GM23338 (cell line): ENCODE measurements at regions not wholly inside any gene's neighbourhood (a gene's known extent, or its start where the extent isn't known, plus 50 kb on each side); places are given as distances from the start of the nearest gene placed in this dataset.

Experiments
- ATAC-seq: fragments of 200-7000 bp; cut with Tn5 transposase; 3 replicates; pipeline ENCODE4 v1.9.1; 2020
- DNase-seq: peaks from one replicate; pipeline ENCODE4 v3.0.0-alpha.2; 2015; ENCODE audit warnings: low spot score
- H2AFZ ChIP-seq: fragments of 200-600 bp; sonication (generic); 2 replicates; pipeline ENCODE4 v1.8.0; 2016; ENCODE audit warnings: antibody characterized with exemption, mild to moderate bottlenecking, moderate library complexity
- H3F3A ChIP-seq: fragments of 200-600 bp; sonication (generic); replicated peaks from 2 replicates; pipeline ENCODE4 v1.8.0; 2017; ENCODE audit warnings: antibody characterized with exemption, mixed run types, low read depth
- H3K27ac ChIP-seq: fragments of 200-600 bp; sonication (generic); 2 replicates; pipeline ENCODE4 v1.6.1; 2016; ENCODE audit warnings: low read depth
- H3K27me3 ChIP-seq: fragments of 200-600 bp; sonication (generic); 2 replicates; pipeline ENCODE4 v1.8.0; 2016; ENCODE audit warnings: mild to moderate bottlenecking, mixed run types, moderate library complexity; ENCODE audit not compliant: insufficient read depth
- H3K36me3 ChIP-seq: fragments of 200-600 bp; sonication (generic); 2 replicates; pipeline ENCODE4 v1.8.0; 2016; ENCODE audit warnings: mild to moderate bottlenecking; ENCODE audit not compliant: insufficient read depth
- H3K4me1 ChIP-seq: fragments of 200-600 bp; sonication (generic); 2 replicates; pipeline ENCODE4 v1.8.0; 2016; ENCODE audit warnings: mild to moderate bottlenecking, moderate library complexity; ENCODE audit not compliant: insufficient read depth
- H3K4me2 ChIP-seq: fragments of 200-600 bp; sonication (generic); 2 replicates; pipeline ENCODE4 v1.7.1; 2017; ENCODE audit warnings: mixed run types
- H3K4me3 ChIP-seq: fragments of 200-600 bp; sonication (generic); 2 replicates; pipeline ENCODE4 v1.6.1; 2016; ENCODE audit warnings: mixed run types
- H3K79me2 ChIP-seq: fragments of 200-600 bp; sonication (generic); replicated peaks from 2 replicates; pipeline ENCODE4 v1.8.0; 2017; ENCODE audit warnings: mild to moderate bottlenecking; ENCODE audit not compliant: insufficient read depth
- H3K9me2 ChIP-seq: fragments of 200-600 bp; sonication (generic); 2 replicates; pipeline ENCODE4 v1.8.0; 2017; ENCODE audit not compliant: insufficient read depth
- H4K20me1 ChIP-seq: fragments of 200-600 bp; sonication (generic); replicated peaks from 2 replicates; pipeline ENCODE4 v1.8.0; 2017; ENCODE audit warnings: mild to moderate bottlenecking; ENCODE audit not compliant: insufficient read depth
- H3K27ac Mint-ChIP-seq: 2 replicates; pipeline ENCODE4 v1.8.0; 2020; ENCODE audit warnings: inconsistent platforms, mild to moderate bottlenecking, moderate library complexity, mixed read lengths
- H3K27me3 Mint-ChIP-seq: 3 replicates; pipeline ENCODE4 v1.8.0; 2022; ENCODE audit warnings: low read depth, mild to moderate bottlenecking, moderate library complexity, mixed read lengths, inconsistent platforms; ENCODE audit not compliant: insufficient read depth, poor library complexity
- H3K36me3 Mint-ChIP-seq: 3 replicates; pipeline ENCODE4 v1.8.0; 2021; ENCODE audit warnings: low read depth, mild to moderate bottlenecking, inconsistent platforms, moderate library complexity, mixed read lengths
- H3K4me1 Mint-ChIP-seq: 3 replicates; pipeline ENCODE4 v1.8.0; 2020; ENCODE audit warnings: mild to moderate bottlenecking, inconsistent platforms, mixed read lengths
- H3K4me3 Mint-ChIP-seq: 3 replicates; pipeline ENCODE4 v1.8.0; 2021; ENCODE audit warnings: moderate library complexity, mild to moderate bottlenecking, inconsistent platforms, mixed read lengths
- H3K9me3 Mint-ChIP-seq: 3 replicates; pipeline ENCODE4 v1.8.0; 2020; ENCODE audit warnings: moderate library complexity, mild to moderate bottlenecking, inconsistent platforms, mixed read lengths
- CREB1 ChIP-seq: fragments of 250-450 bp; sonication (Bioruptor Pico); IDR thresholded peaks from 2 replicates; pipeline ENCODE4 v1.5.0; 2020; ENCODE audit warnings: low read depth, mild to moderate bottlenecking, moderate library complexity
- EZH2phosphoT487 ChIP-seq: fragments of 200-600 bp; sonication (generic); IDR thresholded peaks from one replicate; pipeline ENCODE4 v1.8.1; 2018; ENCODE audit warnings: antibody characterized with exemption; ENCODE audit not compliant: unreplicated experiment
- JUNB ChIP-seq: IDR thresholded peaks from one replicate; pipeline ENCODE4 v1.6.1; 2016; ENCODE audit warnings: antibody characterized with exemption; ENCODE audit not compliant: unreplicated experiment
- NANOG ChIP-seq: IDR thresholded peaks from 2 replicates; pipeline ENCODE4 v1.6.1; 2016; ENCODE audit warnings: antibody characterized with exemption, borderline replicate concordance
- POLR2AphosphoS5 ChIP-seq: IDR thresholded peaks from 2 replicates; pipeline ENCODE4 v1.6.1; 2016; ENCODE audit warnings: antibody characterized with exemption, low read depth
- STAT1 ChIP-seq: IDR thresholded peaks from one replicate; pipeline ENCODE4 v1.6.1; 2016; ENCODE audit warnings: antibody characterized with exemption; ENCODE audit not compliant: unreplicated experiment
- ZNF114 ChIP-seq: fragments of 250-450 bp; sonication (Bioruptor Pico); IDR thresholded peaks from 2 replicates; pipeline ENCODE4 v1.5.0; 2020; ENCODE audit warnings: mild to moderate bottlenecking, moderate library complexity
- ZNF331 ChIP-seq: fragments of 250-450 bp; sonication (Bioruptor Pico); IDR thresholded peaks from 2 replicates; pipeline ENCODE4 v1.5.0; 2020; ENCODE audit warnings: low read depth, mild to moderate bottlenecking, moderate library complexity
- TF ChIP-seq, protein P1 (sequence below): IDR thresholded peaks from one replicate; pipeline ENCODE4 v1.6.1; 2018; ENCODE audit warnings: antibody characterized with exemption; ENCODE audit not compliant: unreplicated experiment
- TF ChIP-seq, protein P2 (sequence below): fragments of 250-450 bp; sonication (Bioruptor Pico); IDR thresholded peaks from 2 replicates; pipeline ENCODE4 v1.5.0; 2020; ENCODE audit warnings: mild to moderate bottlenecking, moderate library complexity
- TF ChIP-seq, protein P3 (sequence below): IDR thresholded peaks from 2 replicates; pipeline ENCODE4 v1.6.1; 2016; ENCODE audit warnings: antibody characterized with exemption
- TF ChIP-seq, protein P4 (sequence below), 2 experiments: fragments of 200-600 bp in 1 of 2; sonication (generic) in 1 of 2; conservative IDR thresholded peaks; 2 replicates each; pipeline versions ENCODE4 v1.5.1 to v1.6.1; 2016 to 2017; ENCODE audit warnings: antibody characterized with exemption in 2 of 2, low read depth in 2 of 2, mild to moderate bottlenecking in 2 of 2, moderate library complexity in 1 of 2

DNA sequence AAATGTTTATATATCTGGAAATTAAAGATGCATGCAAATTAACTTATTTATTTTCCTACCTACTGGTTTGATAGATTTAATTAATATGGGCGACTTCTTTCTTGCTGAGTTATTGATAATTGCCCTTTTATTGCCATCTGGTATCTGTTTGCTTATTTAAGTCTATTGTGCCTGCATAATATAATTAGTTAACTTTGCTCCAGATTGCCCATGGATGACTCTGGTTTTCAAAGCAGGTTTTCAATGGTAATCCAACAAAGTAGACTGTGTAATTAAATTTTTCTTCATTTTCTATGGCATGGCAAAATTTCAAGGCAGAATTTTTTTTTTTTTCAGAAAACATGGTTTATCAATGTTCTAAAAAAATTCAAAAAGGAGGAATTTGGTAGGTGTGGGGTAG lies 1092.0 kb downstream of the GRIK2 start (continued):
- TF ChIP-seq, protein P1, sequence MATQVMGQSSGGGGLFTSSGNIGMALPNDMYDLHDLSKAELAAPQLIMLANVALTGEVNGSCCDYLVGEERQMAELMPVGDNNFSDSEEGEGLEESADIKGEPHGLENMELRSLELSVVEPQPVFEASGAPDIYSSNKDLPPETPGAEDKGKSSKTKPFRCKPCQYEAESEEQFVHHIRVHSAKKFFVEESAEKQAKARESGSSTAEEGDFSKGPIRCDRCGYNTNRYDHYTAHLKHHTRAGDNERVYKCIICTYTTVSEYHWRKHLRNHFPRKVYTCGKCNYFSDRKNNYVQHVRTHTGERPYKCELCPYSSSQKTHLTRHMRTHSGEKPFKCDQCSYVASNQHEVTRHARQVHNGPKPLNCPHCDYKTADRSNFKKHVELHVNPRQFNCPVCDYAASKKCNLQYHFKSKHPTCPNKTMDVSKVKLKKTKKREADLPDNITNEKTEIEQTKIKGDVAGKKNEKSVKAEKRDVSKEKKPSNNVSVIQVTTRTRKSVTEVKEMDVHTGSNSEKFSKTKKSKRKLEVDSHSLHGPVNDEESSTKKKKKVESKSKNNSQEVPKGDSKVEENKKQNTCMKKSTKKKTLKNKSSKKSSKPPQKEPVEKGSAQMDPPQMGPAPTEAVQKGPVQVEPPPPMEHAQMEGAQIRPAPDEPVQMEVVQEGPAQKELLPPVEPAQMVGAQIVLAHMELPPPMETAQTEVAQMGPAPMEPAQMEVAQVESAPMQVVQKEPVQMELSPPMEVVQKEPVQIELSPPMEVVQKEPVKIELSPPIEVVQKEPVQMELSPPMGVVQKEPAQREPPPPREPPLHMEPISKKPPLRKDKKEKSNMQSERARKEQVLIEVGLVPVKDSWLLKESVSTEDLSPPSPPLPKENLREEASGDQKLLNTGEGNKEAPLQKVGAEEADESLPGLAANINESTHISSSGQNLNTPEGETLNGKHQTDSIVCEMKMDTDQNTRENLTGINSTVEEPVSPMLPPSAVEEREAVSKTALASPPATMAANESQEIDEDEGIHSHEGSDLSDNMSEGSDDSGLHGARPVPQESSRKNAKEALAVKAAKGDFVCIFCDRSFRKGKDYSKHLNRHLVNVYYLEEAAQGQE: no peak
- no peak for TF ChIP-seq ZNF331 (CRISPR knock-in tag)
- TF ChIP-seq STAT1: no peak
- no peak for TF ChIP-seq POLR2AphosphoS5
- no peak for TF ChIP-seq EZH2phosphoT487
- TF ChIP-seq CREB1: no peak
- TF ChIP-seq ZNF114: no peak

DNA sequence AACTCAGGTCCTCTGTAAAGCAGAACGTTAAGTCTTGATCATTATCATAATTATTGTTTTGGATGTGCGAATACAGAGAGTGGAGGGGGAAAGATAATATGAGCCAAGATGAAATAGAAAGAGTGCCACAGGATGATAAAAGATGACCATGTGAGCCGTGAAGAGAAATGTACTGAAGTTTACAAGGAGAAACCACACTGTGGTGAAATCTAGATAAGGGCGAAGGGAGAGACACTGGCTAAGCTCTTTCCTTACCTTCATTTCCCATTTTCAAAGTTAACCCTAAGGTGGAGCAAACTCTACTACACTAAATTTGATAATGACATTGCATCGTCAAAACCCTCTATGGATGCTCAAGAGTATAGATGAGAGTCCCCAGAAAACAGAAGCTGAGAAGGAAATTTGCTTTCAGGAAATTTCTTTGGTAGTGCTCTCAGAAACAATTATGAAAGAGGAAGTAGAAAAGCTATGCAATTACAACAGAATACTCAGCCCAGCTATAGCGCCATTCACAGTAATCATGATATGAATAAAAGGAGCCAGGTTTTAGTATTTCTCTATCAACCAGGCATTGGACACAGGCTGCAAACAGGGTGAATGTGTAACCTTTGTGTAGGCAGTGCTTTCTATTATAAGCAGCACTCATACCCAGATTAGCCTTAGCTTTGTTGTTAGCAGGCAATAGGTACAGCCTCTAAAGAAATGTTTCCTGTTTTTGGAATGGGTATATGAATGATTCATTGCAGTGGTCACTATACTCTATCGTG lies 1080.7 kb downstream of the GRIK2 start:
- no peaks in the 10 kb centered on the region for H3K36me3 ChIP-seq
- TF ChIP-seq POLR2AphosphoS5: no peak
- TF ChIP-seq, protein P2, sequence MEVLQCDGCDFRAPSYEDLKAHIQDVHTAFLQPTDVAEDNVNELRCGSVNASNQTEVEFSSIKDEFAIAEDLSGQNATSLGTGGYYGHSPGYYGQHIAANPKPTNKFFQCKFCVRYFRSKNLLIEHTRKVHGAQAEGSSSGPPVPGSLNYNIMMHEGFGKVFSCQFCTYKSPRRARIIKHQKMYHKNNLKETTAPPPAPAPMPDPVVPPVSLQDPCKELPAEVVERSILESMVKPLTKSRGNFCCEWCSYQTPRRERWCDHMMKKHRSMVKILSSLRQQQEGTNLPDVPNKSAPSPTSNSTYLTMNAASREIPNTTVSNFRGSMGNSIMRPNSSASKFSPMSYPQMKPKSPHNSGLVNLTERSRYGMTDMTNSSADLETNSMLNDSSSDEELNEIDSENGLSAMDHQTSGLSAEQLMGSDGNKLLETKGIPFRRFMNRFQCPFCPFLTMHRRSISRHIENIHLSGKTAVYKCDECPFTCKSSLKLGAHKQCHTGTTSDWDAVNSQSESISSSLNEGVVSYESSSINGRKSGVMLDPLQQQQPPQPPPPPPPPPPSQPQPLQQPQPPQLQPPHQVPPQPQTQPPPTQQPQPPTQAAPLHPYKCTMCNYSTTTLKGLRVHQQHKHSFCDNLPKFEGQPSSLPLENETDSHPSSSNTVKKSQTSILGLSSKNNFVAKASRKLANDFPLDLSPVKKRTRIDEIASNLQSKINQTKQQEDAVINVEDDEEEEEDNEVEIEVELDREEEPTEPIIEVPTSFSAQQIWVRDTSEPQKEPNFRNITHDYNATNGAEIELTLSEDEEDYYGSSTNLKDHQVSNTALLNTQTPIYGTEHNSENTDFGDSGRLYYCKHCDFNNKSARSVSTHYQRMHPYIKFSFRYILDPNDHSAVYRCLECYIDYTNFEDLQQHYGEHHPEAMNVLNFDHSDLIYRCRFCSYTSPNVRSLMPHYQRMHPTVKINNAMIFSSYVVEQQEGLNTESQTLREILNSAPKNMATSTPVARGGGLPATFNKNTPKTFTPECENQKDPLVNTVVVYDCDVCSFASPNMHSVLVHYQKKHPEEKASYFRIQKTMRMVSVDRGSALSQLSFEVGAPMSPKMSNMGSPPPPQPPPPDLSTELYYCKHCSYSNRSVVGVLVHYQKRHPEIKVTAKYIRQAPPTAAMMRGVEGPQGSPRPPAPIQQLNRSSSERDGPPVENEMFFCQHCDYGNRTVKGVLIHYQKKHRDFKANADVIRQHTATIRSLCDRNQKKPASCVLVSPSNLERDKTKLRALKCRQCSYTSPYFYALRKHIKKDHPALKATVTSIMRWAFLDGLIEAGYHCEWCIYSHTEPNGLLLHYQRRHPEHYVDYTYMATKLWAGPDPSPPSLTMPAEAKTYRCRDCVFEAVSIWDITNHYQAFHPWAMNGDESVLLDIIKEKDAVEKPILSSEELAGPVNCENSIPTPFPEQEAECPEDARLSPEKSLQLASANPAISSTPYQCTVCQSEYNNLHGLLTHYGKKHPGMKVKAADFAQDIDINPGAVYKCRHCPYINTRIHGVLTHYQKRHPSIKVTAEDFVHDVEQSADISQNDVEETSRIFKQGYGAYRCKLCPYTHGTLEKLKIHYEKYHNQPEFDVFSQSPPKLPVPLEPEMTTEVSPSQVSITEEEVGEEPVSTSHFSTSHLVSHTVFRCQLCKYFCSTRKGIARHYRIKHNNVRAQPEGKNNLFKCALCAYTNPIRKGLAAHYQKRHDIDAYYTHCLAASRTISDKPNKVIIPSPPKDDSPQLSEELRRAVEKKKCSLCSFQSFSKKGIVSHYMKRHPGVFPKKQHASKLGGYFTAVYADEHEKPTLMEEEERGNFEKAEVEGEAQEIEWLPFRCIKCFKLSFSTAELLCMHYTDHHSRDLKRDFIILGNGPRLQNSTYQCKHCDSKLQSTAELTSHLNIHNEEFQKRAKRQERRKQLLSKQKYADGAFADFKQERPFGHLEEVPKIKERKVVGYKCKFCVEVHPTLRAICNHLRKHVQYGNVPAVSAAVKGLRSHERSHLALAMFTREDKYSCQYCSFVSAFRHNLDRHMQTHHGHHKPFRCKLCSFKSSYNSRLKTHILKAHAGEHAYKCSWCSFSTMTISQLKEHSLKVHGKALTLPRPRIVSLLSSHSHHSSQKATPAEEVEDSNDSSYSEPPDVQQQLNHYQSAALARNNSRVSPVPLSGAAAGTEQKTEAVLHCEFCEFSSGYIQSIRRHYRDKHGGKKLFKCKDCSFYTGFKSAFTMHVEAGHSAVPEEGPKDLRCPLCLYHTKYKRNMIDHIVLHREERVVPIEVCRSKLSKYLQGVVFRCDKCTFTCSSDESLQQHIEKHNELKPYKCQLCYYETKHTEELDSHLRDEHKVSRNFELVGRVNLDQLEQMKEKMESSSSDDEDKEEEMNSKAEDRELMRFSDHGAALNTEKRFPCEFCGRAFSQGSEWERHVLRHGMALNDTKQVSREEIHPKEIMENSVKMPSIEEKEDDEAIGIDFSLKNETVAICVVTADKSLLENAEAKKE (CRISPR knock-in tag): no peak
- TF ChIP-seq NANOG: no peak
- TF ChIP-seq, protein P3, sequence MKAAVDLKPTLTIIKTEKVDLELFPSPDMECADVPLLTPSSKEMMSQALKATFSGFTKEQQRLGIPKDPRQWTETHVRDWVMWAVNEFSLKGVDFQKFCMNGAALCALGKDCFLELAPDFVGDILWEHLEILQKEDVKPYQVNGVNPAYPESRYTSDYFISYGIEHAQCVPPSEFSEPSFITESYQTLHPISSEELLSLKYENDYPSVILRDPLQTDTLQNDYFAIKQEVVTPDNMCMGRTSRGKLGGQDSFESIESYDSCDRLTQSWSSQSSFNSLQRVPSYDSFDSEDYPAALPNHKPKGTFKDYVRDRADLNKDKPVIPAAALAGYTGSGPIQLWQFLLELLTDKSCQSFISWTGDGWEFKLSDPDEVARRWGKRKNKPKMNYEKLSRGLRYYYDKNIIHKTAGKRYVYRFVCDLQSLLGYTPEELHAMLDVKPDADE: no peak
- TF ChIP-seq JUNB: no peak
- TF ChIP-seq, protein P4, sequence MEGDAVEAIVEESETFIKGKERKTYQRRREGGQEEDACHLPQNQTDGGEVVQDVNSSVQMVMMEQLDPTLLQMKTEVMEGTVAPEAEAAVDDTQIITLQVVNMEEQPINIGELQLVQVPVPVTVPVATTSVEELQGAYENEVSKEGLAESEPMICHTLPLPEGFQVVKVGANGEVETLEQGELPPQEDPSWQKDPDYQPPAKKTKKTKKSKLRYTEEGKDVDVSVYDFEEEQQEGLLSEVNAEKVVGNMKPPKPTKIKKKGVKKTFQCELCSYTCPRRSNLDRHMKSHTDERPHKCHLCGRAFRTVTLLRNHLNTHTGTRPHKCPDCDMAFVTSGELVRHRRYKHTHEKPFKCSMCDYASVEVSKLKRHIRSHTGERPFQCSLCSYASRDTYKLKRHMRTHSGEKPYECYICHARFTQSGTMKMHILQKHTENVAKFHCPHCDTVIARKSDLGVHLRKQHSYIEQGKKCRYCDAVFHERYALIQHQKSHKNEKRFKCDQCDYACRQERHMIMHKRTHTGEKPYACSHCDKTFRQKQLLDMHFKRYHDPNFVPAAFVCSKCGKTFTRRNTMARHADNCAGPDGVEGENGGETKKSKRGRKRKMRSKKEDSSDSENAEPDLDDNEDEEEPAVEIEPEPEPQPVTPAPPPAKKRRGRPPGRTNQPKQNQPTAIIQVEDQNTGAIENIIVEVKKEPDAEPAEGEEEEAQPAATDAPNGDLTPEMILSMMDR (conservative IDR thresholded peaks at IDR 0.05; ENCODE audit: low read depth in 2 of 2): no peak
- TF ChIP-seq ZNF331 (CRISPR knock-in tag): no peak
- TF ChIP-seq STAT1: no peak
- no peak for TF ChIP-seq ZNF114
- H3K4me3 Mint-ChIP-seq: no peak overlapping the region
- no peak overlapping the region for H3K4me2 ChIP-seq
- H3K4me1 Mint-ChIP-seq: no peaks in the 10 kb centered on the region
- H3K4me1 ChIP-seq: no peaks in the 10 kb centered on the region
- no peaks in the 10 kb centered on the region for H4K20me1 ChIP-seq
- no peaks in the 10 kb centered on the region for H3K79me2 ChIP-seq
- H3K27ac Mint-ChIP-seq: no peak overlapping the region
- H3K27me3 Mint-ChIP-seq: peaks cover 1% of the 10 kb centered on the region
- DNase-seq (no peak), ATAC-seq (no peak)
- peaks cover 20% of the 10 kb centered on the region for H3K27me3 ChIP-seq
- no peak overlapping the region for H3K27ac ChIP-seq
- no peaks in the 10 kb centered on the region for H3F3A ChIP-seq
- no peaks in the 10 kb centered on the region for H3K9me3 Mint-ChIP-seq
- H3K4me3 ChIP-seq: no peak overlapping the region
- H3K9me2 ChIP-seq: no peaks in the 10 kb centered on the region
- H3K36me3 Mint-ChIP-seq: no peaks in the 10 kb centered on the region
- H2AFZ ChIP-seq: no peak overlapping the region
